Activated B cell treated with CpG ODN at 0.5 μM for 24 hours (primary cell): ENCODE measurements at regions not wholly inside any gene's neighbourhood (a gene's known extent, or its start where the extent isn't known, plus 50 kb on each side); places are given as distances from the start of the nearest gene placed in this dataset.

Source experiments
- ATAC-seq: fragments of 200-7000 bp; cut with Tn5 transposase; one replicate; pipeline ENCODE4 v1.10.0; 2021; ENCODE audit warnings: low read depth, mild to moderate bottlenecking, moderate library complexity
- CTCF ChIA-PET: fragments of 350-600 bp; sonication (Branson Sonifier 250); formaldehyde crosslinking; loops from one replicate; lab custom pipeline; 2021; ENCODE audit warnings: antibody characterized with exemption; lab: Charles Lee
- POLR2A ChIA-PET: fragments of 350-600 bp; sonication (Branson Sonifier 250); formaldehyde crosslinking; loops from one replicate; lab custom pipeline; 2021; ENCODE audit warnings: antibody characterized with exemption; lab: Charles Lee
- DNase-seq: peaks from one replicate; pipeline ENCODE4 v3.0.0; 2022
- H3K27ac Mint-ChIP-seq: one replicate; pipeline ENCODE4 v1.8.0; 2020; ENCODE audit warnings: mixed read lengths
- H3K27me3 Mint-ChIP-seq: one replicate; pipeline ENCODE4 v1.8.0; 2021; ENCODE audit warnings: mixed read lengths
- H3K36me3 Mint-ChIP-seq: one replicate; pipeline ENCODE4 v1.8.0; 2021; ENCODE audit warnings: low read depth, mixed read lengths
- H3K4me1 Mint-ChIP-seq: one replicate; pipeline ENCODE4 v1.8.0; 2021; ENCODE audit warnings: mixed read lengths
- H3K4me3 Mint-ChIP-seq: one replicate; pipeline ENCODE4 v1.8.0; 2020; ENCODE audit warnings: mild to moderate bottlenecking, mixed read lengths
- H3K9me3 Mint-ChIP-seq: one replicate; pipeline ENCODE4 v1.8.0; 2020; ENCODE audit warnings: mixed read lengths
- intact Hi-C: fragments of 100-400 bp; cut with micrococcal nuclease; formaldehyde crosslinking; loops from one replicate; pipeline ENCODE4 v1.15.1; 2024
- TF ChIP-seq, protein P1 (sequence below): fragments of 200-600 bp; IDR thresholded peaks from one replicate; pipeline ENCODE4 v1.8.0; 2022; ENCODE audit warnings: antibody characterized with exemption, mild to moderate bottlenecking

DNA sequence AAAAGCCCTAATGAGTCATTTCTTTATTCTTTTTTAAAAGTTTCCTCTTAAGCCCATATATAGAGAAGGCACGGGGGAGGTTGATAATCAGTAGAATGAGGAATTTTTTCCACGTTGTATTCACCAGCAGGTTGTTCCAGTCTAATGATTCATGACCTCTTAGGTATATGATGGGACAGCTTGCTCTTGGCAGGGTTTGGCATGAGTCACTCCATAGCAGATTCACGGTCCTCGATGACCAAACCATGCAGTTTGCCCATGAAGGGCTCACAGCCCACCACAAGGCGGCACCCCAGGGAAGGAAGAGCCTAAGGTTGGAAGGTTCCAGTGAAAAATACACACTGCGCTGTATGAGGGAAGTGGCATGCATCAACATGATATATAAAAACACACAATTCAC is 623.8 kb upstream of the DIPK2B start:
- H3K27ac Mint-ChIP-seq = no peak overlapping the region
- intact Hi-C loops = no loop called here

DNA sequence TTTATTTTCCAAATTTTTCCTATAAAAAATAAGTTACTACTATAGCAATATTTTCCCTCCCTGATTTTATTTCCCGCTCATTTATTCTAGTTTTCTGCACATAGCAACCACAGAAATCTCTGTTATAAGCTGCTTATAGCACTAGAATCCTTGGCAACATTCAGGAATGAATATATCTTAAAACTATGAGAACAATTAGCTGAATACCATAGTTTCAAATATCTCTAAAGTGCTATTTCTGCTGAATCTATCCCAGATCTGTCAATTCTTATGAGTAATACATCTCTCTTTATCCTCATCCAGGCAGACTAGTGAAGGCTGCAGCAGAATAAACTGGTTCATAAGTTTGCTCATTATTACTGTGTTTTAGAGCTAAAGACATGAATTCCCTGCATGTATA is 622.9 kb upstream of the DIPK2B start:
- H3K27me3 Mint-ChIP-seq = no peaks in the 10 kb centered on the region
- ChIA-PET POLR2A (no interaction called here), CTCF (no interaction called here)
- H3K9me3 Mint-ChIP-seq = no peaks in the 10 kb centered on the region
- ATAC-seq (no peak), DNase-seq (no peak)
- intact Hi-C loops = no loop called here
- peaks cover 2% of the 10 kb centered on the region for H3K4me1 Mint-ChIP-seq
- H3K27ac Mint-ChIP-seq = no peak overlapping the region
- no peak overlapping the region for H3K4me3 Mint-ChIP-seq
- TF ChIP-seq, protein P1, sequence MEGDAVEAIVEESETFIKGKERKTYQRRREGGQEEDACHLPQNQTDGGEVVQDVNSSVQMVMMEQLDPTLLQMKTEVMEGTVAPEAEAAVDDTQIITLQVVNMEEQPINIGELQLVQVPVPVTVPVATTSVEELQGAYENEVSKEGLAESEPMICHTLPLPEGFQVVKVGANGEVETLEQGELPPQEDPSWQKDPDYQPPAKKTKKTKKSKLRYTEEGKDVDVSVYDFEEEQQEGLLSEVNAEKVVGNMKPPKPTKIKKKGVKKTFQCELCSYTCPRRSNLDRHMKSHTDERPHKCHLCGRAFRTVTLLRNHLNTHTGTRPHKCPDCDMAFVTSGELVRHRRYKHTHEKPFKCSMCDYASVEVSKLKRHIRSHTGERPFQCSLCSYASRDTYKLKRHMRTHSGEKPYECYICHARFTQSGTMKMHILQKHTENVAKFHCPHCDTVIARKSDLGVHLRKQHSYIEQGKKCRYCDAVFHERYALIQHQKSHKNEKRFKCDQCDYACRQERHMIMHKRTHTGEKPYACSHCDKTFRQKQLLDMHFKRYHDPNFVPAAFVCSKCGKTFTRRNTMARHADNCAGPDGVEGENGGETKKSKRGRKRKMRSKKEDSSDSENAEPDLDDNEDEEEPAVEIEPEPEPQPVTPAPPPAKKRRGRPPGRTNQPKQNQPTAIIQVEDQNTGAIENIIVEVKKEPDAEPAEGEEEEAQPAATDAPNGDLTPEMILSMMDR = no peak
- no peaks in the 10 kb centered on the region for H3K36me3 Mint-ChIP-seq

More for the DNA sequence above, 623.8 kb upstream of the DIPK2B start:
- no peak overlapping the region for H3K4me3 Mint-ChIP-seq
- ATAC-seq (no peak), DNase-seq (no peak)
- POLR2A ChIA-PET = no interaction called here
- no peaks in the 10 kb centered on the region for H3K27me3 Mint-ChIP-seq
- H3K36me3 Mint-ChIP-seq = no peaks in the 10 kb centered on the region
- TF ChIP-seq, protein P1 = no peak
- CTCF ChIA-PET = no interaction called here
- peaks cover 2% of the 10 kb centered on the region for H3K4me1 Mint-ChIP-seq
- no peaks in the 10 kb centered on the region for H3K9me3 Mint-ChIP-seq

DNA sequence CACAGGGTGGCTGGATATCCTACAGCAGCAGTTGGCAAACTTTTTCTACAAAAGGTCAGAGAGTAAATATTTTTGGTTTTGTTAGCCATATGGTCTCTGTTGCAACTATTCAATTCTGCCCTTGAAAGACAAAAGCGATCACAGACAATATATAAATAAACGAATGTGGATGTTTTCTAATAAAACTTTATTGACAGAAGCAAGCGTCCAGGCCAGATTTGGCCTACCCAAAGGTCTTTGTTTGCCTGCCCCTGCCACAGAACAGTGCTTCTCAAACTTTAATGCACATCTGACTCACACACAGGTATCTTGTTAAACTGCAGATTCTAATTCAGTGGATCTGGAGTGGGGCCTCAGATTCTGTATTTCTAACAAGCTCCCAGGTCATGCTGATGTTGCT is 621.4 kb upstream of the DIPK2B start:
- ChIA-PET CTCF (no interaction called here), POLR2A (no interaction called here)
- Mint-ChIP-seq H3K9me3 (no peaks in the 10 kb centered on the region), H3K4me1 (peaks cover 2% of the 10 kb centered on the region), H3K36me3 (no peaks in the 10 kb centered on the region), H3K27me3 (no peaks in the 10 kb centered on the region), H3K4me3 (no peak overlapping the region), H3K27ac (no peak overlapping the region)
- ATAC-seq (no peak), DNase-seq (no peak)
- TF ChIP-seq, protein P1 = no peak
- intact Hi-C loops = no loop called here

DNA sequence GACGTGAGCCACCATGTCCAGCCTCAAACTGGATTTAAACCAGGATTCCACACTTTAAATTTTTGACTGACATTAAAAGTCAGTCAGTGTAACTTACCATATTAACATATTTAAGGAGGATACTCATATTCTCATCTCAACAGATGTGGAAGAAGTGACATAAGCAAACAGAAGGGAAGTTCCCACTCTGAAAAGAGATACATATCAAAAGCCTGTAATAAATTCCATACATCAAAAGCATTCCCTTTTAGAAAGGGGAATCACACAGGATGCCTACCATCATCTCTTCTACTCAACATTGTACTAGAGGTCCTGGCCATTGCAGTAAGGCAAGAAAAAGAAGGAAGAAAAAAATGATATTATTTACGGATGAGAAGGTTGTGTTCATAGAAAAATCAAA is 618.2 kb upstream of the DIPK2B start:
- TF ChIP-seq, protein P1 = no peak
- intact Hi-C loops = no loop called here
- ChIA-PET POLR2A (no interaction called here), CTCF (interaction anchor here (0.6 kb wide), 1 partner anchor 886 kb away, joined by 4 read pairs; no protein-coding TSS in a partner anchor)
- Mint-ChIP-seq H3K9me3 (no peaks in the 10 kb centered on the region), H3K27me3 (no peaks in the 10 kb centered on the region), H3K36me3 (no peaks in the 10 kb centered on the region), H3K4me3 (no peak overlapping the region), H3K4me1 (no peaks in the 10 kb centered on the region), H3K27ac (no peak overlapping the region)
- no peak for ATAC-seq
- DNase-seq = no peak

DNA sequence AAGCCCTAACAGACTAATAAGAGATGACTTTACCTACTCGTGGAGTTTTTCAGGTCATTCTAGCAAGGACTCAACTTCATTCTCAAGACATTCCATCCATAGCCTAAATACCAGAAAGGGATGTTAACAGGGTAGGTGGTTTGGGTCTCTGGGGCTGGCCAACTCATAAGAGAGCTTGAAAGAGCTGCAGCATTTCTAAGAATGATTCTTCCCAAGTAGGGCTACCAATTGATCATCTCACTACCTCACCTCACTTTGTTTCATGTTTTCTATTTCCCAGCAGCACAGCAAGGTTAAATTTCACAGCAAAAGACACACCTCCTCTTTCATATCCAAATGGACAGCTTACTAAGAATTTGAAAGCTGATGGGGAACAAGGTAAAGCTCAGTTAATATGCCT is 614.8 kb upstream of the DIPK2B start:
- TF ChIP-seq, protein P1 = no peak
- ATAC-seq (no peak), DNase-seq (no peak)
- H3K4me1 Mint-ChIP-seq = no peaks in the 10 kb centered on the region
- H3K9me3 Mint-ChIP-seq = no peaks in the 10 kb centered on the region
- no peak overlapping the region for H3K27ac Mint-ChIP-seq
- ChIA-PET CTCF (no interaction called here), POLR2A (no interaction called here)
- intact Hi-C loops = no loop called here
- no peaks in the 10 kb centered on the region for H3K27me3 Mint-ChIP-seq
- H3K4me3 Mint-ChIP-seq = no peak overlapping the region
- H3K36me3 Mint-ChIP-seq = no peaks in the 10 kb centered on the region
